ENCODE measurements at regions not wholly inside any gene's neighbourhood (a gene's known extent, or its start where the extent isn't known, plus 50 kb on each side); places are given as distances from the start of the nearest gene placed in this dataset.

DNA sequence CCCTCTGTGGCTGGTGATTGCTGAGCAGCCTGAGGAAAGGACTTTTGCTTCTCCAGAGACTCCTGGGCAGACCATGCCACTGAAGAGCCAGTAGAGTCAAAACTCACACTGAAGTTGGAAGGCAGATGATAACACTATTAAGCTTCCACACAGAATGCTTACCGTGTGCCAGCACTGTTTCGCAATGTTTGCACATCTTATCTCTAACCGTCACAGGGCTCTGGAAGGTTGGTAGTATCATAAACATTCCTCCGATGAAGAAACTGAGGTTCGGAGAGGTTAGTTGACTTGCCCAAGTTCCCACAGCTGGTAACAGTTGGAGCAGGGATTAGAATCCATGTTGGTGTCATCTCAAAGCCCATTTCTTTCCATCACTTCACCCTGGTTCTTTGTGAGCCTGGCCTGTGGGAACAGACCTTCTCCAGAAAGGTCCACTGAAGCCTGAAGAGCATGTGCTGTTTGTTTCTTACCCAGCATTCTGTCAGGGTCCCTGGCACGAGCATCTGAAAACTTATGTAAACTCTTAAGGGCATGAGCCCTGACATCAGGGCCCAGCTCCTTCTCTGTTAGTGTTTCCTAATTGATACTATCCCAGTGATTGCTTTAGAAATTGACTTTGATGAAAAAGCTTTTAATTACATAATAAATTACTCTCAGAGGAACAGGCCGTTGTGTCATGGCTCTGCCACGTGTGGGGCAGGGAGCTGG is 77.0 kb upstream of the PRR23C start:
- TF ChIP-seq, protein P1, sequence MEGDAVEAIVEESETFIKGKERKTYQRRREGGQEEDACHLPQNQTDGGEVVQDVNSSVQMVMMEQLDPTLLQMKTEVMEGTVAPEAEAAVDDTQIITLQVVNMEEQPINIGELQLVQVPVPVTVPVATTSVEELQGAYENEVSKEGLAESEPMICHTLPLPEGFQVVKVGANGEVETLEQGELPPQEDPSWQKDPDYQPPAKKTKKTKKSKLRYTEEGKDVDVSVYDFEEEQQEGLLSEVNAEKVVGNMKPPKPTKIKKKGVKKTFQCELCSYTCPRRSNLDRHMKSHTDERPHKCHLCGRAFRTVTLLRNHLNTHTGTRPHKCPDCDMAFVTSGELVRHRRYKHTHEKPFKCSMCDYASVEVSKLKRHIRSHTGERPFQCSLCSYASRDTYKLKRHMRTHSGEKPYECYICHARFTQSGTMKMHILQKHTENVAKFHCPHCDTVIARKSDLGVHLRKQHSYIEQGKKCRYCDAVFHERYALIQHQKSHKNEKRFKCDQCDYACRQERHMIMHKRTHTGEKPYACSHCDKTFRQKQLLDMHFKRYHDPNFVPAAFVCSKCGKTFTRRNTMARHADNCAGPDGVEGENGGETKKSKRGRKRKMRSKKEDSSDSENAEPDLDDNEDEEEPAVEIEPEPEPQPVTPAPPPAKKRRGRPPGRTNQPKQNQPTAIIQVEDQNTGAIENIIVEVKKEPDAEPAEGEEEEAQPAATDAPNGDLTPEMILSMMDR (IDR thresholded peaks at IDR 0.05), result no peak
- no peak for TF ChIP-seq MXD4 (CRISPR knock-in tag; IDR thresholded peaks at IDR 0.05; ENCODE audit: borderline replicate concordance)
- TF ChIP-seq, protein P2, sequence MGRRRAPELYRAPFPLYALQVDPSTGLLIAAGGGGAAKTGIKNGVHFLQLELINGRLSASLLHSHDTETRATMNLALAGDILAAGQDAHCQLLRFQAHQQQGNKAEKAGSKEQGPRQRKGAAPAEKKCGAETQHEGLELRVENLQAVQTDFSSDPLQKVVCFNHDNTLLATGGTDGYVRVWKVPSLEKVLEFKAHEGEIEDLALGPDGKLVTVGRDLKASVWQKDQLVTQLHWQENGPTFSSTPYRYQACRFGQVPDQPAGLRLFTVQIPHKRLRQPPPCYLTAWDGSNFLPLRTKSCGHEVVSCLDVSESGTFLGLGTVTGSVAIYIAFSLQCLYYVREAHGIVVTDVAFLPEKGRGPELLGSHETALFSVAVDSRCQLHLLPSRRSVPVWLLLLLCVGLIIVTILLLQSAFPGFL (CRISPR knock-in tag; IDR thresholded peaks at IDR 0.05; ENCODE audit: borderline replicate concordance), result no peak

All from WTC11 (cell line).